ENCODE measurements at regions not wholly inside any gene's neighbourhood (a gene's known extent, or its start where the extent isn't known, plus 50 kb on each side); places are given as distances from the start of the nearest gene placed in this dataset. TPM values are rescaled to one million over a fixed set of nuclear protein-coding genes. Genes with fewer than 3 reads are reported as not detected.

Small RNAs in the stretch of these regions (microRNA-seq; reads per million reads assigned to microRNA genes)
- not detected for gene MIR3977 (ENCODE audit: borderline replicate concordance)
